SK-N-SH (cell line): ENCODE measurements at regions not wholly inside any gene's neighbourhood (a gene's known extent, or its start where the extent isn't known, plus 50 kb on each side); places are given as distances from the start of the nearest gene placed in this dataset.

ENCODE experiments used
- CTCF ChIA-PET: fragments of 300-600, 350-600 bp; formaldehyde crosslinking; extraction: SDS; loops from one replicate; lab custom pipeline; 2021; lab: Yijun Ruan, JAX
- POLR2A ChIA-PET: fragments of 350-600 bp; sonication (Branson Sonifier 250); formaldehyde crosslinking; extraction: SDS; loops from one replicate; lab custom pipeline; 2020; ENCODE audit warnings: antibody characterized with exemption, inconsistent platforms; lab: Yijun Ruan, JAX
- DNase-seq: peaks from one replicate; pipeline ENCODE4 v3.0.0; 2012
- H2AFZ ChIP-seq: fragments of 200-600 bp; sonication (generic); 2 replicates; pipeline ENCODE4 v1.8.1; 2016; ENCODE audit warnings: antibody characterized with exemption, mild to moderate bottlenecking, low read depth
- H3F3A ChIP-seq: fragments of 200-600 bp; sonication (generic); replicated peaks from 2 replicates; pipeline ENCODE3; 2016; ENCODE audit warnings: antibody characterized with exemption, mild to moderate bottlenecking; ENCODE audit not compliant: insufficient read depth
- H3K27ac ChIP-seq, 2 experiments: fragments of 200-500 bp in 1 of 2; fragments of 200-600 bp in 1 of 2; sonication (Bioruptor generic) in 1 of 2; sonication (generic), shearing (Covaris generic) in 1 of 2; 2 replicates each; pipeline versions ENCODE4 v1.5.1 to v1.6.1; 2014 to 2016; ENCODE audit warnings: low read depth in 2 of 2, inconsistent platforms in 1 of 2, low read length in 1 of 2, mild to moderate bottlenecking in 1 of 2, mixed read lengths in 1 of 2
- H3K27me3 ChIP-seq: fragments of 200-600 bp; sonication (generic), shearing (Covaris generic); 2 replicates; pipeline ENCODE4 v1.6.1; 2016; ENCODE audit warnings: mixed run types; ENCODE audit not compliant: insufficient read depth
- H3K36me3 ChIP-seq, 2 experiments: fragments of 200-500 bp in 1 of 2; fragments of 200-600 bp in 1 of 2; sonication (Bioruptor generic) in 1 of 2; sonication (generic) in 1 of 2; replicated peaks in 1 of 2; 2 replicates each; pipeline versions ENCODE3 to v1.5.1; 2014 to 2016; ENCODE audit warnings: low read length in 1 of 2, mild to moderate bottlenecking in 1 of 2; ENCODE audit not compliant: insufficient read depth in 2 of 2, control insufficient read depth in 1 of 2
- H3K4me1 ChIP-seq, 2 experiments: fragments of 200-500 bp in 1 of 2; fragments of 200-600 bp in 1 of 2; sonication (Bioruptor generic) in 1 of 2; sonication (generic), shearing (Covaris generic) in 1 of 2; 2 replicates each; pipeline versions ENCODE4 v1.5.1 to v1.6.1; 2014 to 2016; ENCODE audit warnings: low read depth in 1 of 2, low read length in 1 of 2, mixed run types in 1 of 2; ENCODE audit not compliant: insufficient read depth in 2 of 2, control insufficient read depth in 1 of 2
- H3K4me2 ChIP-seq: fragments of 200-600 bp; sonication (generic), shearing (Covaris generic); 2 replicates; pipeline ENCODE4 v1.6.1; 2017; ENCODE audit warnings: mixed run types
- H3K4me3 ChIP-seq, 2 experiments: fragments of 200-500 bp in 1 of 2; fragments of 200-600 bp in 1 of 2; sonication (Bioruptor generic) in 1 of 2; sonication (generic), shearing (Covaris generic) in 1 of 2; 2 replicates each; pipeline versions ENCODE4 v1.5.1 to v1.8.1; 2014 to 2016; ENCODE audit warnings: low read depth in 2 of 2, inconsistent platforms in 1 of 2, low read length in 1 of 2, mild to moderate bottlenecking in 1 of 2, mixed read lengths in 1 of 2, moderate library complexity in 1 of 2
- H3K79me2 ChIP-seq: fragments of 200-600 bp; sonication (generic); 2 replicates; pipeline ENCODE4 v1.8.1; 2017; ENCODE audit warnings: mild to moderate bottlenecking; ENCODE audit not compliant: insufficient read depth
- H3K9ac ChIP-seq: fragments of 200-600 bp; sonication (generic); 2 replicates; pipeline ENCODE4 v1.6.1; 2017; ENCODE audit warnings: mixed run types
- H3K9me2 ChIP-seq: fragments of 200-600 bp; sonication (generic); 2 replicates; pipeline ENCODE4 v1.6.1; 2017; ENCODE audit warnings: mixed run types
- H3K9me3 ChIP-seq: fragments of 200-600 bp; sonication (generic); 2 replicates; pipeline ENCODE4 v1.6.1; 2017; ENCODE audit warnings: mixed run types, mild to moderate bottlenecking, moderate library complexity
- H4K20me1 ChIP-seq: fragments of 200-600 bp; sonication (generic); 2 replicates; pipeline ENCODE4 v1.6.1; 2017; ENCODE audit warnings: mild to moderate bottlenecking, mixed run types; ENCODE audit not compliant: insufficient read depth
- CHD2 ChIP-seq: fragments of 150-350 bp; IDR thresholded peaks from 2 replicates; pipeline ENCODE4 v1.6.1; 2018; ENCODE audit warnings: low read length; ENCODE audit not compliant: partially characterized antibody
- EP300 ChIP-seq, 2 experiments: IDR thresholded peaks; 2 replicates each; pipeline versions ENCODE4 v1.4.0 to v1.6.1; 2012; ENCODE audit warnings: borderline replicate concordance in 1 of 2, low read depth in 1 of 2, low read length in 1 of 2
- GABPA ChIP-seq: IDR thresholded peaks from 2 replicates; pipeline ENCODE4 v1.4.0; 2012; ENCODE audit warnings: low read depth, mild to moderate bottlenecking
- GATA2 ChIP-seq: sonication (generic); formaldehyde crosslinking; IDR thresholded peaks from 2 replicates; pipeline ENCODE4 v1.5.0; 2020; ENCODE audit warnings: mild to moderate bottlenecking, missing genetic modification reagents
- MXI1 ChIP-seq: IDR thresholded peaks from 2 replicates; pipeline ENCODE4 v1.6.1; 2012; ENCODE audit warnings: mild to moderate bottlenecking, low read depth, low read length, improper control_type of control experiment
- NRF1 ChIP-seq: IDR thresholded peaks from 2 replicates; pipeline ENCODE4 v1.6.1; 2012; ENCODE audit warnings: low read depth, mild to moderate bottlenecking, low read length
- POLR2AphosphoS5 ChIP-seq: IDR thresholded peaks from 2 replicates; pipeline ENCODE4 v1.6.1; 2012; ENCODE audit warnings: low read depth, low read length
- RFX5 ChIP-seq: IDR thresholded peaks from 2 replicates; pipeline ENCODE4 v1.6.1; 2012; ENCODE audit warnings: mild to moderate bottlenecking, improper control_type of control experiment, low read length
- SIN3A ChIP-seq: IDR thresholded peaks from 2 replicates; pipeline ENCODE4 v1.6.1; 2012; ENCODE audit warnings: low read depth, mild to moderate bottlenecking, low read length, moderate library complexity, borderline replicate concordance
- SMC3 ChIP-seq: IDR thresholded peaks from 2 replicates; pipeline ENCODE4 v1.6.1; 2012; ENCODE audit warnings: low read depth, low read length, improper control_type of control experiment
- TAF1 ChIP-seq: IDR thresholded peaks from 2 replicates; pipeline ENCODE4 v1.6.1; 2012; ENCODE audit warnings: low read depth, mild to moderate bottlenecking, low read length, moderate library complexity, borderline replicate concordance
- TCF12 ChIP-seq: IDR thresholded peaks from 2 replicates; pipeline ENCODE4 v1.4.0; 2012
- USF2 ChIP-seq: fragments of 150-350 bp; IDR thresholded peaks from 2 replicates; pipeline ENCODE4 v1.6.1; 2017; ENCODE audit warnings: antibody characterized with exemption, low read length, low read depth, borderline replicate concordance
- ZBTB33 ChIP-seq: IDR thresholded peaks from 2 replicates; pipeline ENCODE4 v1.4.0; 2012; ENCODE audit warnings: low read depth, borderline replicate concordance
- WGBS: methylation state at CpG from one replicate; pipeline ENCODE4 v1.1.6; 2017; ENCODE audit warnings: low lambda C conversion rate; 5-methylcytosine and 5-hydroxymethylcytosine counted together
- TF ChIP-seq, protein P1 (sequence below): fragments of 150-350 bp; IDR thresholded peaks from 2 replicates; pipeline ENCODE4 v1.6.1; 2016; ENCODE audit warnings: mild to moderate bottlenecking, low read depth, low read length
- TF ChIP-seq, protein P2 (sequence below): IDR thresholded peaks from 2 replicates; pipeline ENCODE4 v1.6.1; 2012; ENCODE audit warnings: mild to moderate bottlenecking, low read depth, low read length, moderate library complexity
- TF ChIP-seq, protein P3 (sequence below): fragments of 200-600 bp; sonication (generic); IDR thresholded peaks from 2 replicates; pipeline ENCODE4 v1.6.1; 2017; ENCODE audit warnings: antibody characterized with exemption, mild to moderate bottlenecking, moderate library complexity

- TF ChIP-seq GATA2 (CRISPR knock-in tag) (no peak), EP300 (IDR thresholded peaks at IDR 0.05; ENCODE audit: borderline replicate concordance in 1 of 2, low read depth in 1 of 2, low read length in 1 of 2) (peak in 1 of 2 experiments; percentile 21; a peak in 1 of 4 replicates)
- Histone ChIP-seq H3K9ac (no peak overlapping the region), H4K20me1 (no peaks in the 10 kb centered on the region), H3K4me2 (no peak overlapping the region), H3K9me3 (peaks cover 10% of the 10 kb centered on the region; the same call in 1 of the 2 replicates), H3K79me2 (no peaks in the 10 kb centered on the region), H3K27ac (no peak overlapping the region; a peak in 1 of 4 replicates), H3K4me3 (no peak overlapping the region), H3K27me3 (no peaks in the 10 kb centered on the region), H3F3A (no peaks in the 10 kb centered on the region), H3K4me1 (no peaks in the 10 kb centered on the region; a peak in 1 of 4 replicates), H3K36me3 (no peaks in the 10 kb centered on the region), H3K9me2 (no peaks in the 10 kb centered on the region), H2AFZ (no peak overlapping the region)
- CTCF ChIA-PET, result no interaction called here
- POLR2A ChIA-PET, result no interaction called here
- DNase-seq, result peak; percentile 9
- 7% methylated on average over 3 of the region's 3 CpGs for WGBS
Measured at GRCh38 chr5:164909673-164910072, 1404.3 kb downstream of the MAT2B start.

DNA sequence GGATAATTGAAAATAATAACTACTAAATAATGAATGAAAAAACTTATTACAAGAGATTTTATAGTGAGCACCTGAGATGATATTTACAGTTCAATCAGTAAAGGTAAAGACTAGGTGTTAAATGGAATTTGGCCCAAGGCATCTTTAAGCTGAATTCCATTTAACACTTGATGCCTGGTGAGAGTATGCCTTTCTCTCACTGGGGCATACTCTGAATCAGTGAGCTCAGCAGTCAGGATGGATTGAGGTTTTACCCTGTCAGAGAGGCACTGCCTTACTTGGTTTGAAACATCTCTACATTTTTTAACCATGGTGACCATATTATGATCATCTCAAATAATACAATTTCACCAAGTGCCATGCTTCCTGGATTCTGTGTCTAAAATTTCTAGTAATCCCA, 1416.3 kb downstream of the MAT2B start:
- no peak for DNase-seq
- POLR2A ChIA-PET, result no interaction called here
- no peaks in the 10 kb centered on the region for H3K27me3 ChIP-seq
- CTCF ChIA-PET, result no interaction called here
- no peaks in the 10 kb centered on the region for H3F3A ChIP-seq
- no peak overlapping the region for H3K4me3 ChIP-seq
- TF ChIP-seq, protein P1, sequence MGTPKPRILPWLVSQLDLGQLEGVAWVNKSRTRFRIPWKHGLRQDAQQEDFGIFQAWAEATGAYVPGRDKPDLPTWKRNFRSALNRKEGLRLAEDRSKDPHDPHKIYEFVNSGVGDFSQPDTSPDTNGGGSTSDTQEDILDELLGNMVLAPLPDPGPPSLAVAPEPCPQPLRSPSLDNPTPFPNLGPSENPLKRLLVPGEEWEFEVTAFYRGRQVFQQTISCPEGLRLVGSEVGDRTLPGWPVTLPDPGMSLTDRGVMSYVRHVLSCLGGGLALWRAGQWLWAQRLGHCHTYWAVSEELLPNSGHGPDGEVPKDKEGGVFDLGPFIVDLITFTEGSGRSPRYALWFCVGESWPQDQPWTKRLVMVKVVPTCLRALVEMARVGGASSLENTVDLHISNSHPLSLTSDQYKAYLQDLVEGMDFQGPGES, result no peak
- TF ChIP-seq POLR2AphosphoS5 (no peak), SMC3 (no peak), MXI1 (no peak), TAF1 (no peak), CHD2 (no peak), ZBTB33 (no peak), RFX5 (no peak), TCF12 (no peak), NRF1 (no peak), GABPA (no peak), USF2 (no peak), SIN3A (no peak)
- TF ChIP-seq, protein P2, sequence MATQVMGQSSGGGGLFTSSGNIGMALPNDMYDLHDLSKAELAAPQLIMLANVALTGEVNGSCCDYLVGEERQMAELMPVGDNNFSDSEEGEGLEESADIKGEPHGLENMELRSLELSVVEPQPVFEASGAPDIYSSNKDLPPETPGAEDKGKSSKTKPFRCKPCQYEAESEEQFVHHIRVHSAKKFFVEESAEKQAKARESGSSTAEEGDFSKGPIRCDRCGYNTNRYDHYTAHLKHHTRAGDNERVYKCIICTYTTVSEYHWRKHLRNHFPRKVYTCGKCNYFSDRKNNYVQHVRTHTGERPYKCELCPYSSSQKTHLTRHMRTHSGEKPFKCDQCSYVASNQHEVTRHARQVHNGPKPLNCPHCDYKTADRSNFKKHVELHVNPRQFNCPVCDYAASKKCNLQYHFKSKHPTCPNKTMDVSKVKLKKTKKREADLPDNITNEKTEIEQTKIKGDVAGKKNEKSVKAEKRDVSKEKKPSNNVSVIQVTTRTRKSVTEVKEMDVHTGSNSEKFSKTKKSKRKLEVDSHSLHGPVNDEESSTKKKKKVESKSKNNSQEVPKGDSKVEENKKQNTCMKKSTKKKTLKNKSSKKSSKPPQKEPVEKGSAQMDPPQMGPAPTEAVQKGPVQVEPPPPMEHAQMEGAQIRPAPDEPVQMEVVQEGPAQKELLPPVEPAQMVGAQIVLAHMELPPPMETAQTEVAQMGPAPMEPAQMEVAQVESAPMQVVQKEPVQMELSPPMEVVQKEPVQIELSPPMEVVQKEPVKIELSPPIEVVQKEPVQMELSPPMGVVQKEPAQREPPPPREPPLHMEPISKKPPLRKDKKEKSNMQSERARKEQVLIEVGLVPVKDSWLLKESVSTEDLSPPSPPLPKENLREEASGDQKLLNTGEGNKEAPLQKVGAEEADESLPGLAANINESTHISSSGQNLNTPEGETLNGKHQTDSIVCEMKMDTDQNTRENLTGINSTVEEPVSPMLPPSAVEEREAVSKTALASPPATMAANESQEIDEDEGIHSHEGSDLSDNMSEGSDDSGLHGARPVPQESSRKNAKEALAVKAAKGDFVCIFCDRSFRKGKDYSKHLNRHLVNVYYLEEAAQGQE, result no peak
- TF ChIP-seq, protein P3, sequence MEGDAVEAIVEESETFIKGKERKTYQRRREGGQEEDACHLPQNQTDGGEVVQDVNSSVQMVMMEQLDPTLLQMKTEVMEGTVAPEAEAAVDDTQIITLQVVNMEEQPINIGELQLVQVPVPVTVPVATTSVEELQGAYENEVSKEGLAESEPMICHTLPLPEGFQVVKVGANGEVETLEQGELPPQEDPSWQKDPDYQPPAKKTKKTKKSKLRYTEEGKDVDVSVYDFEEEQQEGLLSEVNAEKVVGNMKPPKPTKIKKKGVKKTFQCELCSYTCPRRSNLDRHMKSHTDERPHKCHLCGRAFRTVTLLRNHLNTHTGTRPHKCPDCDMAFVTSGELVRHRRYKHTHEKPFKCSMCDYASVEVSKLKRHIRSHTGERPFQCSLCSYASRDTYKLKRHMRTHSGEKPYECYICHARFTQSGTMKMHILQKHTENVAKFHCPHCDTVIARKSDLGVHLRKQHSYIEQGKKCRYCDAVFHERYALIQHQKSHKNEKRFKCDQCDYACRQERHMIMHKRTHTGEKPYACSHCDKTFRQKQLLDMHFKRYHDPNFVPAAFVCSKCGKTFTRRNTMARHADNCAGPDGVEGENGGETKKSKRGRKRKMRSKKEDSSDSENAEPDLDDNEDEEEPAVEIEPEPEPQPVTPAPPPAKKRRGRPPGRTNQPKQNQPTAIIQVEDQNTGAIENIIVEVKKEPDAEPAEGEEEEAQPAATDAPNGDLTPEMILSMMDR, result no peak
- no peaks in the 10 kb centered on the region for H3K4me1 ChIP-seq
- H3K9ac ChIP-seq, result no peak overlapping the region
- peaks cover 8% of the 10 kb centered on the region for H3K9me3 ChIP-seq
- no peaks in the 10 kb centered on the region for H3K36me3 ChIP-seq
- H3K79me2 ChIP-seq, result no peaks in the 10 kb centered on the region
- no peak overlapping the region for H3K27ac ChIP-seq
- H4K20me1 ChIP-seq, result no peaks in the 10 kb centered on the region
- no peaks in the 10 kb centered on the region for H3K9me2 ChIP-seq
- H3K4me2 ChIP-seq, result no peak overlapping the region
- no peak overlapping the region for H2AFZ ChIP-seq
